OCI-LY3 (cell line): ENCODE measurements at regions not wholly inside any gene's neighbourhood (a gene's known extent, or its start where the extent isn't known, plus 50 kb on each side); places are given as distances from the start of the nearest gene placed in this dataset.

Experiments used
- EZH2phosphoT487 ChIP-seq: fragments of 200-600 bp; shearing (Covaris generic); IDR thresholded peaks from 2 replicates; pipeline ENCODE4 v1.6.1; 2018; ENCODE audit warnings: antibody characterized with exemption, mixed run types, low read depth
- TF ChIP-seq, protein P1 (sequence below): fragments of 200-600, 300-600 bp; sonication (generic); IDR thresholded peaks from 2 replicates; pipeline ENCODE4 v1.5.1; 2014; ENCODE audit warnings: antibody characterized with exemption, low read length, low read depth

- TF ChIP-seq, protein P1, sequence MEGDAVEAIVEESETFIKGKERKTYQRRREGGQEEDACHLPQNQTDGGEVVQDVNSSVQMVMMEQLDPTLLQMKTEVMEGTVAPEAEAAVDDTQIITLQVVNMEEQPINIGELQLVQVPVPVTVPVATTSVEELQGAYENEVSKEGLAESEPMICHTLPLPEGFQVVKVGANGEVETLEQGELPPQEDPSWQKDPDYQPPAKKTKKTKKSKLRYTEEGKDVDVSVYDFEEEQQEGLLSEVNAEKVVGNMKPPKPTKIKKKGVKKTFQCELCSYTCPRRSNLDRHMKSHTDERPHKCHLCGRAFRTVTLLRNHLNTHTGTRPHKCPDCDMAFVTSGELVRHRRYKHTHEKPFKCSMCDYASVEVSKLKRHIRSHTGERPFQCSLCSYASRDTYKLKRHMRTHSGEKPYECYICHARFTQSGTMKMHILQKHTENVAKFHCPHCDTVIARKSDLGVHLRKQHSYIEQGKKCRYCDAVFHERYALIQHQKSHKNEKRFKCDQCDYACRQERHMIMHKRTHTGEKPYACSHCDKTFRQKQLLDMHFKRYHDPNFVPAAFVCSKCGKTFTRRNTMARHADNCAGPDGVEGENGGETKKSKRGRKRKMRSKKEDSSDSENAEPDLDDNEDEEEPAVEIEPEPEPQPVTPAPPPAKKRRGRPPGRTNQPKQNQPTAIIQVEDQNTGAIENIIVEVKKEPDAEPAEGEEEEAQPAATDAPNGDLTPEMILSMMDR, result no peak
- no peak for TF ChIP-seq EZH2phosphoT487
These were observed 268.9 kb downstream of the HIVEP2 start for GRCh38 chr6:142676027-142676443.
